Brain microvascular endothelial cell (primary cell): ENCODE measurements at regions not wholly inside any gene's neighbourhood (a gene's known extent, or its start where the extent isn't known, plus 50 kb on each side); places are given as distances from the start of the nearest gene placed in this dataset.
"Not testable (repeated sequence)": the region's sequence is repeated elsewhere in the genome, so short reads cannot be mapped to it uniquely, and the experiment has no call there.

Experiments
- DNase-seq: peaks from one replicate; pipeline ENCODE4 v3.0.0-alpha.2; 2020
- H3K27ac ChIP-seq: fragments of 250-450 bp; sonication (Bioruptor Pico); 2 replicates; pipeline ENCODE4 v1.5.1; 2020; ENCODE audit warnings: mild to moderate bottlenecking, moderate library complexity
- H3K27me3 ChIP-seq: fragments of 250-450 bp; sonication (Bioruptor Pico); replicated peaks from 2 replicates; pipeline ENCODE4 v1.5.1; 2020; ENCODE audit warnings: mild to moderate bottlenecking
- H3K36me3 ChIP-seq: fragments of 250-450 bp; sonication (Bioruptor Pico); replicated peaks from 2 replicates; pipeline ENCODE4 v1.5.1; 2020; ENCODE audit warnings: mild to moderate bottlenecking
- H3K4me3 ChIP-seq: 2 replicates; pipeline ENCODE4 v1.5.1; 2011; ENCODE audit warnings: low read depth, mild to moderate bottlenecking, control low read depth, low read length, moderate library complexity
- CTCF ChIP-seq: IDR thresholded peaks from 2 replicates; pipeline ENCODE4 v1.5.1; 2011; ENCODE audit warnings: low read depth, mild to moderate bottlenecking, moderate library complexity, low read length, control low read depth, inconsistent platforms; ENCODE audit errors: missing control alignments
- in situ Hi-C: cut with HindIII; loops from 2 replicates; pipeline ENCODE4 v1.10.0; 2017; ENCODE audit warnings: low sequenced_read_pairs, low pct_ligation_motif_present

- no peak for TF ChIP-seq CTCF
- Histone ChIP-seq H3K27me3 (no peaks in the 10 kb centered on the region), H3K36me3 (no peaks in the 10 kb centered on the region), H3K4me3 (no peak overlapping the region), H3K27ac (no peak overlapping the region)
- DNase-seq: no peak
- in situ Hi-C loops: no loop called here
Measured at GRCh38 chr2:47728551-47728950, 54.4 kb upstream of the MSH6 start.

- no peak for DNase-seq
- in situ Hi-C loops: no loop called here
- no peak for TF ChIP-seq CTCF
- no peaks in the 10 kb centered on the region for H3K27me3 ChIP-seq
- H3K4me3 ChIP-seq: no peak overlapping the region
- no peaks in the 10 kb centered on the region for H3K36me3 ChIP-seq
- H3K27ac ChIP-seq: no peak overlapping the region
Measured at GRCh38 chr2:47727956-47728355, 55.0 kb upstream of the MSH6 start.

- DNase-seq, H3K36me3 ChIP-seq, in situ Hi-C loops, H3K27me3 ChIP-seq, H3K27ac ChIP-seq, H3K4me3 ChIP-seq: not testable (repeated sequence)
Measured at GRCh38 chr2:47726978-47727377, 56.0 kb upstream of the MSH6 start.

- no peak for TF ChIP-seq CTCF
- no peaks in the 10 kb centered on the region for H3K36me3 ChIP-seq
- H3K27ac ChIP-seq: no peak overlapping the region
- DNase-seq: no peak
- no peak overlapping the region for H3K4me3 ChIP-seq
- in situ Hi-C loops: no loop called here
- no peaks in the 10 kb centered on the region for H3K27me3 ChIP-seq
Measured at GRCh38 chr2:47725808-47726207, 57.1 kb upstream of the MSH6 start.

GRCh38 chr2:47724221-47724981 lies 58.5 kb upstream of the MSH6 start:
- Histone ChIP-seq H3K4me3 (no peak overlapping the region), H3K27me3 (no peaks in the 10 kb centered on the region), H3K36me3 (no peaks in the 10 kb centered on the region), H3K27ac (no peak overlapping the region)
- in situ Hi-C loops: no loop called here
- DNase-seq: peak; percentile 1
- no peak for TF ChIP-seq CTCF

GRCh38 chr2:47721296-47721695 lies 61.6 kb upstream of the MSH6 start:
- H3K27me3 ChIP-seq: no peaks in the 10 kb centered on the region
- DNase-seq: no peak
- no peaks in the 10 kb centered on the region for H3K36me3 ChIP-seq
- no peak for TF ChIP-seq CTCF
- no peak overlapping the region for H3K4me3 ChIP-seq
- in situ Hi-C loops: no loop called here
- H3K27ac ChIP-seq: no peak overlapping the region
